ENCODE measurements at regions not wholly inside any gene's neighbourhood (a gene's known extent, or its start where the extent isn't known, plus 50 kb on each side); places are given as distances from the start of the nearest gene placed in this dataset.

DNA sequence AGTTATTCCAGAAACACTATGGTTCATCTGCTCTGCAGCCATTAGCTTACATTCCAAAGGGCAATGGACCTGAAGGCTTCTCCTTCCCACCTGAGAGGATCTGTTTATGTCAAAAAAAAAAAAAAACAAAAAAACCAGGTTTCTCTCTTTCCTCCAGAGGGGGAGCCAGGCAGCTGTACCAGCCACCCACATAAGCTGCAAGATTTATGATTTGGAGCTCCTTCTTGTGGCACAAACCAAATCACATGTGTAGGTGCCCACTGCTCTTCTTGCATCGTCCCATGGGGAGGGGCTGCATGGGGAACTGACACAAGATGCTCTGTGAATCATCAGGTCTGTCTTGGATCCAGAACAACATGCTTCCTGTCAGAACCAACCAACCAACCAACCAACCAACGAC lies 231.6 kb upstream of the IGFBP3 start:
- TF ChIP-seq EZH2 (IDR thresholded peaks at IDR 0.05; ENCODE audit: insufficient read depth, low read length), result no peak
- TF ChIP-seq, protein P1, sequence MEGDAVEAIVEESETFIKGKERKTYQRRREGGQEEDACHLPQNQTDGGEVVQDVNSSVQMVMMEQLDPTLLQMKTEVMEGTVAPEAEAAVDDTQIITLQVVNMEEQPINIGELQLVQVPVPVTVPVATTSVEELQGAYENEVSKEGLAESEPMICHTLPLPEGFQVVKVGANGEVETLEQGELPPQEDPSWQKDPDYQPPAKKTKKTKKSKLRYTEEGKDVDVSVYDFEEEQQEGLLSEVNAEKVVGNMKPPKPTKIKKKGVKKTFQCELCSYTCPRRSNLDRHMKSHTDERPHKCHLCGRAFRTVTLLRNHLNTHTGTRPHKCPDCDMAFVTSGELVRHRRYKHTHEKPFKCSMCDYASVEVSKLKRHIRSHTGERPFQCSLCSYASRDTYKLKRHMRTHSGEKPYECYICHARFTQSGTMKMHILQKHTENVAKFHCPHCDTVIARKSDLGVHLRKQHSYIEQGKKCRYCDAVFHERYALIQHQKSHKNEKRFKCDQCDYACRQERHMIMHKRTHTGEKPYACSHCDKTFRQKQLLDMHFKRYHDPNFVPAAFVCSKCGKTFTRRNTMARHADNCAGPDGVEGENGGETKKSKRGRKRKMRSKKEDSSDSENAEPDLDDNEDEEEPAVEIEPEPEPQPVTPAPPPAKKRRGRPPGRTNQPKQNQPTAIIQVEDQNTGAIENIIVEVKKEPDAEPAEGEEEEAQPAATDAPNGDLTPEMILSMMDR (IDR thresholded peaks at IDR 0.05; ENCODE audit: insufficient read depth, low read depth, low read length), result no peak
